ENCODE measurements at regions not wholly inside any gene's neighbourhood (a gene's known extent, or its start where the extent isn't known, plus 50 kb on each side); places are given as distances from the start of the nearest gene placed in this dataset.

DNA sequence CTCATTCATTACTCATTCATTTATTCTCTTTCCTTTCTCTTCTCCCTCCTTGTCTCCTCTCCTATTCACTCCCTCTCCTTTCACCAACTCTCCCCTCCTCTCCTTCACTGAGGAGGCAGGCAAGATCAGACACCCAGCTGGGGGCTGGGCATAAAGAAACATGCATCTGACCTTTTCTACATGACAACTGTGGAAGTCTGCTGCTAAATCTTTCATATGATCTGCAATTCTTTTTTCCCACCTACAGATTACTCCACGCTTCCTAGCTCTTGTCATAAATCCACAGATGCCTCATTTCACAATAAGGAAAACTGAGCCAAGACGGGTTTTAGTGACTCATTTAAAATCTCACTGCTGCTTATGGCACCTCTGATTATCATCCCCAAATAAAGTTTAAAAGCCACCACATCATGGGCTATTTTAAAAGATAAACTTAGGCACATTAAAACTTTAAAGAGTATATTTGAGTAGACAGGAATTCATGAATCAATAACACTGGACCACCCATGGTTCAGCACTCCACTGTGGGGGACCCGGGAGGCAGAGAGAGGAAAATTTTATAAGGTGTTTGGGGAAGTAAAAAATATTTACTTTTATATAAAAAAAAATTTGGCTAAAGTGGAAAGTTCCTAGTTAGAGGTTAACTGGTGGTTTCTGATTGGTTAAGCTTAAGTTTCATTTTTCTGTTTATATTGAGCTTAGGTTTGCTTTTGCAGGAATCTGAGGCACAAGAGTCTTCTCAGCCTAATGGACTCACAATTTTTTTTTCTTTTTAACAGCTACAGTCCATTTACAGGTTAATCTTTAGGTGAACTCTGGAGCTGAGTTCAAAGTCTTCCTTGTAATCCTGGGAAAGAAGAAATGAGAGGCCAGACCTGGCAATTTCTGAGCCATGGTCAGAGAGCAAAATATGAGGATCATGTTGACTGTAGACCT, 55.8 kb upstream of the DNAH14 start:
- Histone ChIP-seq H3K27ac (no peak overlapping the region), H3K36me3 (ENCODE audit: insufficient read depth in 1 of 2, low read depth in 1 of 2) (no peaks in the 10 kb centered on the region), H3K9me3 (no peaks in the 10 kb centered on the region), H3K4me3 (no peak overlapping the region), H3K27me3 (ENCODE audit: insufficient read depth in 3 of 3, low read length in 2 of 3) (peaks cover 0 to 23% (median 5%) of the 10 kb centered on the region in 3 donors), H3K4me1 (no peaks in the 10 kb centered on the region)
- 29 to 34% (median 29%) methylated on average over 3 of the region's 3 CpGs for WGBS, 3 donors
- no peak for DNase-seq
- no peak for ATAC-seq
- TF ChIP-seq, protein P1, sequence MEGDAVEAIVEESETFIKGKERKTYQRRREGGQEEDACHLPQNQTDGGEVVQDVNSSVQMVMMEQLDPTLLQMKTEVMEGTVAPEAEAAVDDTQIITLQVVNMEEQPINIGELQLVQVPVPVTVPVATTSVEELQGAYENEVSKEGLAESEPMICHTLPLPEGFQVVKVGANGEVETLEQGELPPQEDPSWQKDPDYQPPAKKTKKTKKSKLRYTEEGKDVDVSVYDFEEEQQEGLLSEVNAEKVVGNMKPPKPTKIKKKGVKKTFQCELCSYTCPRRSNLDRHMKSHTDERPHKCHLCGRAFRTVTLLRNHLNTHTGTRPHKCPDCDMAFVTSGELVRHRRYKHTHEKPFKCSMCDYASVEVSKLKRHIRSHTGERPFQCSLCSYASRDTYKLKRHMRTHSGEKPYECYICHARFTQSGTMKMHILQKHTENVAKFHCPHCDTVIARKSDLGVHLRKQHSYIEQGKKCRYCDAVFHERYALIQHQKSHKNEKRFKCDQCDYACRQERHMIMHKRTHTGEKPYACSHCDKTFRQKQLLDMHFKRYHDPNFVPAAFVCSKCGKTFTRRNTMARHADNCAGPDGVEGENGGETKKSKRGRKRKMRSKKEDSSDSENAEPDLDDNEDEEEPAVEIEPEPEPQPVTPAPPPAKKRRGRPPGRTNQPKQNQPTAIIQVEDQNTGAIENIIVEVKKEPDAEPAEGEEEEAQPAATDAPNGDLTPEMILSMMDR (IDR thresholded peaks at IDR 0.05): no peak
- intact Hi-C loops (cut with DNase I): no loop called here

DNA sequence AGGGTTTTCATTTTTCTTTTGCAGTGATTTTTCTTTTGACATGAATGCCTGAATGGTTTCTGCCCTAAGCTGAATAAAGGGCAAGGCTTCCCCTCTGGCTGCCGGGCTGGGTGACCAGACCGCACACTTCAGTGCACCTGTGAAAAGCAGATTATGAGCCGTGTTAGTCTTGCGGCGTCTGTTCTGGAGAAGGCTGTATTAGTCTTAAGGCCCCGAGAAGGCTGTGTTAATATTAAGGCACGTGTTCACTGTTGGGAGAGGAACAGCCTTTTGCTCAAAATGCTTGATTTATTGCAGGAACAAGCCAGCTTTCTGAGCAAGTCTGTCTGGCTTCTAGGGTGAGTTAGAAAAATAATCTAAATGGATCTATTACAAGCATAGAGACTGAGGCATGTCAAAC, 54.7 kb upstream of the DNAH14 start:
- H3K4me3 ChIP-seq: no peak overlapping the region
- 17 to 32% (median 19%) methylated on average over 7 of the region's 7 CpGs for WGBS, 3 donors
- no peaks in the 10 kb centered on the region for H3K9me3 ChIP-seq
- TF ChIP-seq, protein P1 (IDR thresholded peaks at IDR 0.05): no peak
- no peak for ATAC-seq
- H3K36me3 ChIP-seq (ENCODE audit: insufficient read depth in 1 of 2, low read depth in 1 of 2): no peaks in the 10 kb centered on the region
- peaks cover 0 to 24% (median 5%) of the 10 kb centered on the region in 3 donors for H3K27me3 ChIP-seq (ENCODE audit: insufficient read depth in 3 of 3, low read length in 2 of 3)
- H3K27ac ChIP-seq: no peak overlapping the region
- intact Hi-C loops (cut with DNase I): no loop called here
- no peaks in the 10 kb centered on the region for H3K4me1 ChIP-seq
- no peak for DNase-seq

DNA sequence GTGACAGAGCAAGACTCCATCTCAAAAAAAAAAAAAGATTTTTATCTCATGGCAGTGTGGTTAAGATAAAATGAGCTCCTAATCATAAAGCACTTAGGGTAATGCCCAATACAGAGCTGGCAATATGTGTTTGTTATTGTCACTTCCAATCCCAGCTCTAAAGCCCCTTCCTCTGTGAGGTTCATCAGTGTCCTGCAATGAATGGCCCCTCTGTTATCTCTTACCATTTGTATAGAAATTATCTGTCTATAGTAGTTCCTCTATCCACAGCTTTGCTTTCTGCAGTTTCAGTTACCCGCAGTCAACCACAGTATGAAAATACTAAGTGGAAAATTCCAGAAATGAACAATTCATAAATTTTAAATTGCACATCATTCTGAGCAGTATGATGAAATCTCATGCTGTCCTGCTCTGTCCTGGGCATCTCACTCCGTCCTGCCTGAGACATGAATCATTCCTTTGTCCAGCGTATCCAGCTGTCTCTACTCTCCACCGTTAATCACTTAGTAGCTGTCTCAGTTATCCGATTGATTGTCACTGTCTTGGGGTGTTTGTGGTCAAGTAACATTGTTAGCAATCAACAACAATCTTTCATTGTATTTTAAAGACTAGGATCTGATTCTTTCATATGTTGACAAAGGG, 50.2 kb upstream of the DNAH14 start:
- DNase-seq: no peak
- H3K4me3 ChIP-seq: no peak overlapping the region
- ATAC-seq: peak in 2 of 4 donors; percentile 40 to 56
- TF ChIP-seq, protein P1 (IDR thresholded peaks at IDR 0.05): no peak
- H3K27me3 ChIP-seq (ENCODE audit: insufficient read depth in 3 of 3, low read length in 2 of 3): peaks cover 0 to 27% (median 5%) of the 10 kb centered on the region in 3 donors
- H3K36me3 ChIP-seq (ENCODE audit: insufficient read depth in 1 of 2, low read depth in 1 of 2): no peaks in the 10 kb centered on the region
- H3K27ac ChIP-seq: no peak overlapping the region
- 18 to 30% (median 25%) methylated on average over 5 of the region's 5 CpGs for WGBS, 3 donors
- intact Hi-C loops (cut with DNase I): no loop called here
- no peaks in the 10 kb centered on the region for H3K9me3 ChIP-seq
- no peaks in the 10 kb centered on the region for H3K4me1 ChIP-seq

Data from psoas muscle (tissue), 7 donors.